K562 (cell line): ENCODE measurements at regions not wholly inside any gene's neighbourhood (a gene's known extent, or its start where the extent isn't known, plus 50 kb on each side); places are given as distances from the start of the nearest gene placed in this dataset.

Experiments
- ATAC-seq: fragments of 200-7000 bp; cut with Tn5 transposase; 3 replicates; pipeline ENCODE4 v1.9.1; 2020; ENCODE audit warnings: moderate library complexity
- BruUV-seq: library from RNA; stranded (reverse); fragments of 400-500 nt; replicated peaks from 2 replicates; lab custom pipeline; 2021; lab: Mats Ljungman, UMichigan
- CTCF ChIA-PET: fragments of 300-600 bp; formaldehyde crosslinking; extraction: SDS; loops from one replicate; lab custom pipeline; 2021; ENCODE audit warnings: low intra/inter-chr PET ratio; lab: Yijun Ruan, JAX
- POLR2A ChIA-PET: fragments of 300-600, 350-650 bp; sonication (Branson Sonifier 250); formaldehyde crosslinking; extraction: SDS; loops from one replicate; lab custom pipeline; 2021; ENCODE audit warnings: antibody characterized with exemption, inconsistent platforms; lab: Yijun Ruan, JAX
- DNase-seq, 4 experiments: peaks; one replicate each; pipeline versions ENCODE4 v3.0.0 to v3.0.0-alpha.2; 2011 to 2018; ENCODE audit warnings: low spot score in 3 of 4, mixed read lengths in 3 of 4; ENCODE audit errors: extremely low read depth in 1 of 4
- FAIRE-seq: peaks from 2 replicates; lab custom pipeline; 2011; peaks lifted over from hg19 to GRCh38; lab: Jason Lieb, UNC
- H2AFZ ChIP-seq: 2 replicates; pipeline ENCODE4 v1.6.0; 2011; ENCODE audit warnings: low read depth, low read length, control low read depth, inconsistent platforms
- H3K27ac ChIP-seq: fragments of 200-600 bp; 3 replicates; pipeline ENCODE4 v1.8.0; 2011; ENCODE audit warnings: low read depth, mild to moderate bottlenecking, control low read depth, inconsistent platforms, low read length, moderate library complexity, mixed read lengths; ENCODE audit errors: extremely low read depth
- H3K27me3 ChIP-seq, 2 experiments: fragments of 300-600 bp in 1 of 2; 2 replicates in 1 of 2; 3 replicates in 1 of 2; pipeline versions ENCODE4 v1.6.0 to v1.8.0; 2011; ENCODE audit warnings: inconsistent platforms in 2 of 2, low read length in 2 of 2, mild to moderate bottlenecking in 1 of 2, mixed read lengths in 1 of 2, moderate library complexity in 1 of 2; ENCODE audit not compliant: control insufficient read depth in 2 of 2, insufficient read depth in 2 of 2
- H3K36me3 ChIP-seq: fragments of 300-600 bp; 3 replicates; pipeline ENCODE4 v1.8.0; 2011; ENCODE audit warnings: mild to moderate bottlenecking, low read length, inconsistent platforms; ENCODE audit not compliant: control insufficient read depth, insufficient read depth
- H3K4me1 ChIP-seq, 2 experiments: fragments of 200-600 bp in 1 of 2; replicated peaks in 1 of 2; 2 replicates in 1 of 2; 3 replicates in 1 of 2; pipeline versions ENCODE4 v1.5.1 to v1.8.0; 2011; ENCODE audit warnings: inconsistent platforms in 2 of 2, low read length in 2 of 2, mild to moderate bottlenecking in 1 of 2, mixed read lengths in 1 of 2, moderate library complexity in 1 of 2; ENCODE audit not compliant: control insufficient read depth in 2 of 2, insufficient read depth in 2 of 2
- H3K4me2 ChIP-seq: 2 replicates; pipeline ENCODE4 v1.6.1; 2011; ENCODE audit warnings: low read length, control low read depth, inconsistent platforms, mixed read lengths; ENCODE audit not compliant: insufficient read depth
- H3K4me3 ChIP-seq: fragments of 200-600 bp; sonication (generic), shearing (Covaris generic); 2 replicates; pipeline ENCODE4 v1.5.1; 2016; ENCODE audit warnings: control low read depth, inconsistent platforms
- H3K79me2 ChIP-seq: fragments of 200-600 bp; 3 replicates; pipeline ENCODE4 v1.8.0; 2011; ENCODE audit warnings: low read length, inconsistent platforms; ENCODE audit not compliant: control insufficient read depth, insufficient read depth
- H3K9ac ChIP-seq, 2 experiments: 2 replicates each; pipeline versions ENCODE4 v1.6.0 to v1.6.1; 2011; ENCODE audit warnings: low read depth in 2 of 2, low read length in 2 of 2, control low read depth in 1 of 2, inconsistent platforms in 1 of 2, mild to moderate bottlenecking in 1 of 2, mixed read lengths in 1 of 2; ENCODE audit not compliant: insufficient read depth in 1 of 2
- H3K9me1 ChIP-seq: one replicate; pipeline ENCODE4 v1.6.0; 2011; ENCODE audit warnings: inconsistent platforms, mild to moderate bottlenecking, low read length, moderate library complexity; ENCODE audit not compliant: control insufficient read depth, insufficient read depth
- H3K9me3 ChIP-seq: replicated peaks from 2 replicates; pipeline ENCODE4 v1.5.1; 2011; ENCODE audit warnings: low read depth, low read length, inconsistent platforms; ENCODE audit not compliant: control insufficient read depth, insufficient read depth
- H4K20me1 ChIP-seq: replicated peaks from 2 replicates; pipeline ENCODE4 v1.6.1; 2011; ENCODE audit warnings: low read length, inconsistent platforms, mixed read lengths; ENCODE audit not compliant: control insufficient read depth, insufficient read depth
- CHD2 ChIP-seq: IDR thresholded peaks from 2 replicates; pipeline ENCODE4 v1.6.1; 2011; ENCODE audit warnings: low read depth, low read length
- E2F3 ChIP-seq: fragments of 250-450 bp; sonication (Bioruptor Pico); IDR thresholded peaks from 2 replicates; pipeline ENCODE4 v1.4.0; 2020; ENCODE audit warnings: mild to moderate bottlenecking
- FOXP4 ChIP-seq: sonication (generic); formaldehyde crosslinking; IDR thresholded peaks from 2 replicates; pipeline ENCODE4 v1.8.0; 2022; ENCODE audit warnings: mild to moderate bottlenecking, missing genetic modification reagents, borderline replicate concordance
- HDAC3 ChIP-seq: fragments of 450-650 bp; IDR thresholded peaks from 2 replicates; pipeline ENCODE4 v1.6.1; 2018; ENCODE audit warnings: borderline replicate concordance, mild to moderate bottlenecking, moderate library complexity; ENCODE audit not compliant: partially characterized antibody
- HMG20A ChIP-seq: fragments of 450-650 bp; formaldehyde crosslinking; conservative IDR thresholded peaks from 2 replicates; pipeline ENCODE4 v1.4.0; 2020; ENCODE audit warnings: mild to moderate bottlenecking, mixed read lengths
- MCM5 ChIP-seq: fragments of 450-650 bp; IDR thresholded peaks from 2 replicates; pipeline ENCODE4 v1.6.1; 2016; ENCODE audit warnings: low read depth
- PTBP1 ChIP-seq: fragments of 200-400 bp; formaldehyde crosslinking; IDR thresholded peaks from 2 replicates; pipeline ENCODE4 v1.6.1; 2017; ENCODE audit warnings: low read depth, low read length
- ZFP91 ChIP-seq: sonication (generic); formaldehyde crosslinking; IDR thresholded peaks from 2 replicates; pipeline ENCODE4 v1.8.0; 2022; ENCODE audit warnings: mild to moderate bottlenecking, missing genetic modification reagents
- ZNF174 ChIP-seq: fragments of 250-450 bp; sonication (Bioruptor Pico); IDR thresholded peaks from 2 replicates; pipeline ENCODE4 v1.4.0; 2020; ENCODE audit warnings: mild to moderate bottlenecking
- ZNF3 ChIP-seq: fragments of 250-450 bp; sonication (Bioruptor Pico); IDR thresholded peaks from 2 replicates; pipeline ENCODE4 v1.5.0; 2021; ENCODE audit warnings: mild to moderate bottlenecking, moderate library complexity
- ZNF354B ChIP-seq: fragments of 250-450 bp; sonication (Bioruptor Pico); IDR thresholded peaks from 2 replicates; pipeline ENCODE4 v1.4.0; 2020
- ZNF561 ChIP-seq: fragments of 450-650 bp; formaldehyde crosslinking; conservative IDR thresholded peaks from 2 replicates; pipeline ENCODE4 v1.4.0; 2020; ENCODE audit warnings: mild to moderate bottlenecking, moderate library complexity
- ZNF586 ChIP-seq: fragments of 450-650 bp; formaldehyde crosslinking; conservative IDR thresholded peaks from 2 replicates; pipeline ENCODE4 v1.4.0; 2020; ENCODE audit warnings: mild to moderate bottlenecking, moderate library complexity
- ZNF592 ChIP-seq: fragments of 450-650 bp; IDR thresholded peaks from 2 replicates; pipeline ENCODE4 v1.6.1; 2017; ENCODE audit warnings: antibody characterized with exemption, mild to moderate bottlenecking
- WGBS: fragments of 100-300 bp; shearing (Covaris generic); methylation state at CpG from one replicate; pipeline ENCODE4 v1.1.6; 2016; ENCODE audit warnings: low coverage, mixed read lengths; ENCODE audit not compliant: insufficient coverage; ENCODE audit errors: missing lambda C conversion rate; 5-methylcytosine and 5-hydroxymethylcytosine counted together
- in situ Hi-C: fragments of 300-500 bp; cut with MboI; formaldehyde crosslinking; loops from 4 replicates; pipeline ENCODE4 v1.15.0; 2018; ENCODE audit warnings: inconsistent platforms, mixed read lengths
- intact Hi-C: fragments of 100-400 bp; cut with micrococcal nuclease; formaldehyde crosslinking; loops from 2 replicates; pipeline ENCODE4 v1.14.2; 2022

GRCh38 chr2:223688094-223688835, 86.1 kb upstream of the SCG2 start (continued):
- TF ChIP-seq ZNF592 (no peak), PTBP1 (no peak), MCM5 (no peak)

GRCh38 chr2:223681125-223681524, 79.0 kb upstream of the SCG2 start:
- ATAC-seq (no peak), DNase-seq (no peak)
- POLR2A ChIA-PET = no interaction called here
- TF ChIP-seq E2F3 (CRISPR knock-in tag) = no peak
- no peak for TF ChIP-seq FOXP4 (CRISPR knock-in tag)
- TF ChIP-seq ZNF174 (CRISPR knock-in tag) = no peak
- TF ChIP-seq ZNF3 (CRISPR knock-in tag) = no peak
- no peak for TF ChIP-seq ZNF561
- TF ChIP-seq HMG20A (CRISPR knock-in tag) = no peak
- no peak for TF ChIP-seq CHD2
- no peak for TF ChIP-seq ZNF586 (CRISPR knock-in tag)
- no peak for TF ChIP-seq HDAC3
- TF ChIP-seq ZFP91 (CRISPR knock-in tag) = no peak
- TF ChIP-seq ZNF354B = no peak

More at GRCh38 chr2:223681125-223681524, 79.0 kb upstream of the SCG2 start:
- no peaks in the 10 kb centered on the region for H3K9me1 ChIP-seq
- no peaks in the 10 kb centered on the region for H3K27me3 ChIP-seq
- no TSS peak for BruUV-seq
- H3K79me2 ChIP-seq = no peaks in the 10 kb centered on the region
- FAIRE-seq = no peak
- no peaks in the 10 kb centered on the region for H3K36me3 ChIP-seq
- 23% methylated on average over 2 of the region's 3 CpGs for WGBS
- H3K27ac ChIP-seq = no peak overlapping the region
- no peaks in the 10 kb centered on the region; a peak in 1 of 5 replicates for H3K4me1 ChIP-seq
- no peak overlapping the region for H3K4me2 ChIP-seq
- no peak overlapping the region for H2AFZ ChIP-seq
- in situ Hi-C loops = no loop called here
- intact Hi-C loops = no loop called here
- CTCF ChIA-PET = no interaction called here
- H3K9ac ChIP-seq = no peak overlapping the region
- no peaks in the 10 kb centered on the region for H4K20me1 ChIP-seq
- no peak overlapping the region for H3K4me3 ChIP-seq
- no peaks in the 10 kb centered on the region for H3K9me3 ChIP-seq
